Uterus (tissue), 2 donors: ENCODE measurements at regions not wholly inside any gene's neighbourhood (a gene's known extent, or its start where the extent isn't known, plus 50 kb on each side); places are given as distances from the start of the nearest gene placed in this dataset.

Experiments
- CTCF ChIP-seq, 4 experiments: fragments of 200-600 bp in 2 of 4; fragments of 450-650 bp in 2 of 4; sonication (generic) in 2 of 4; IDR thresholded peaks; one replicate each; pipeline ENCODE4 v1.5.1; 2016 to 2019; ENCODE audit warnings: antibody characterized with exemption in 4 of 4, mild to moderate bottlenecking in 2 of 4, moderate library complexity in 1 of 4
- POLR2A ChIP-seq, 2 donors: fragments of 450-650 bp; IDR thresholded peaks; one replicate each; pipeline ENCODE4 v1.6.1; 2016; ENCODE audit warnings: antibody characterized with exemption in 2 of 2, mild to moderate bottlenecking in 1 of 2, moderate library complexity in 1 of 2

- TF ChIP-seq POLR2A (IDR thresholded peaks at IDR 0.05) (no peak), CTCF (IDR thresholded peaks at IDR 0.05) (no peak)
Observed at GRCh38 chr13:73306688-73307087, 247.9 kb downstream of the KLF5 start.
